Upper lobe of left lung (tissue), 6 donors: ENCODE measurements at regions not wholly inside any gene's neighbourhood (a gene's known extent, or its start where the extent isn't known, plus 50 kb on each side); places are given as distances from the start of the nearest gene placed in this dataset.

ENCODE experiments used
- ATAC-seq, 2 donors: fragments of 200-7000 bp; cut with Tn5 transposase; one replicate each; pipeline ENCODE4 v1.9.1; 2022; ENCODE audit warnings: mild to moderate bottlenecking in 2 of 2, moderate library complexity in 2 of 2; ENCODE audit not compliant: low FRiP score in 2 of 2
- DNase-seq, 2 donors: peaks; one replicate each; pipeline ENCODE4 v3.0.0-alpha.2; 2019 to 2020
- H3K27ac ChIP-seq, 4 donors: fragments of 200-600 bp; sonication (generic); one replicate each; pipeline ENCODE4 v1.5.1; 2016 to 2019
- H3K27me3 ChIP-seq, 4 donors: fragments of 200-600 bp; sonication (generic); one replicate each; pipeline ENCODE4 v1.5.1; 2017 to 2019
- H3K36me3 ChIP-seq, 4 donors: fragments of 200-600 bp; sonication (generic); one replicate each; pipeline ENCODE4 v1.5.1; 2016 to 2019
- H3K4me1 ChIP-seq, 4 donors: fragments of 200-600 bp; sonication (generic); one replicate each; pipeline ENCODE4 v1.5.1; 2018 to 2019
- H3K4me3 ChIP-seq, 4 donors: fragments of 200-600 bp; sonication (generic); one replicate each; pipeline ENCODE4 v1.5.1; 2017 to 2019; ENCODE audit warnings: mild to moderate bottlenecking in 2 of 4, moderate library complexity in 1 of 4
- H3K9me3 ChIP-seq, 4 donors: fragments of 200-600 bp; sonication (generic); one replicate each; pipeline ENCODE4 v1.5.1; 2018 to 2019
- CTCF ChIP-seq, 6 experiments: fragments of 450-650 bp in 4 of 6; fragments of 200-600 bp in 2 of 6; sonication (generic) in 2 of 6; IDR thresholded peaks; one replicate each; pipeline ENCODE4 v1.5.1; 2016 to 2019; ENCODE audit warnings: antibody characterized with exemption in 6 of 6
- EP300 ChIP-seq, 4 donors: sonication (generic); formaldehyde crosslinking; IDR thresholded peaks; one replicate each; pipeline ENCODE4 v1.5.1; 2017; ENCODE audit warnings: antibody characterized with exemption in 4 of 4, control low read depth in 2 of 4
- POLR2A ChIP-seq, 4 donors: fragments of 450-650 bp; IDR thresholded peaks; one replicate each; pipeline ENCODE4 v1.5.1; 2016 to 2017; ENCODE audit warnings: antibody characterized with exemption in 4 of 4, mild to moderate bottlenecking in 2 of 4
- POLR2AphosphoS5 ChIP-seq, 2 donors: sonication (generic); formaldehyde crosslinking; IDR thresholded peaks; one replicate each; pipeline ENCODE4 v1.5.1; 2017; ENCODE audit warnings: antibody characterized with exemption in 2 of 2
- WGBS, 2 donors: methylation state at CpG; one replicate each; pipeline ENCODE4 v1.1.5; 2017 to 2018; 5-methylcytosine and 5-hydroxymethylcytosine counted together
- donor health status: DM: no; HTN: no; CAD: no; lungs with moderate emphysema.
- donor health status: DM: no; HTN: yes; CAD: no; lungs with severe emphysema.

- Histone ChIP-seq H3K4me1 (no peaks in the 10 kb centered on the region), H3K27ac (no peak overlapping the region), H3K27me3 (no peaks in the 10 kb centered on the region), H3K36me3 (no peaks in the 10 kb centered on the region), H3K4me3 (no peak overlapping the region), H3K9me3 (no peaks in the 10 kb centered on the region)
- ATAC-seq: no peak
- DNase-seq: no peak
- 73 to 84% methylated on average over 2 of the region's 2 CpGs for WGBS, 2 donors
- TF ChIP-seq POLR2AphosphoS5 (IDR thresholded peaks at IDR 0.05) (no peak), CTCF (IDR thresholded peaks at IDR 0.05) (no peak), EP300 (IDR thresholded peaks at IDR 0.05) (no peak), POLR2A (IDR thresholded peaks at IDR 0.05) (no peak)
Measured at GRCh38 chr13:65860306-65860705, 1369.8 kb downstream of the PCDH9 start.

GRCh38 chr13:65857942-65858565 is 1372.1 kb downstream of the PCDH9 start:
- Histone ChIP-seq H3K4me1 (no peaks in the 10 kb centered on the region), H3K27ac (no peak overlapping the region), H3K4me3 (no peak overlapping the region), H3K27me3 (no peaks in the 10 kb centered on the region), H3K36me3 (no peaks in the 10 kb centered on the region), H3K9me3 (no peaks in the 10 kb centered on the region)
- ATAC-seq (no peak), DNase-seq (no peak)
- WGBS, 2 donors: 58 to 65% methylated on average over 1 of the region's 1 CpG
- no peak for TF ChIP-seq CTCF (IDR thresholded peaks at IDR 0.05)
- no peak for TF ChIP-seq EP300 (IDR thresholded peaks at IDR 0.05)
- TF ChIP-seq POLR2A (IDR thresholded peaks at IDR 0.05): no peak
- TF ChIP-seq POLR2AphosphoS5 (IDR thresholded peaks at IDR 0.05): no peak

GRCh38 chr13:65856431-65856830 is 1373.7 kb downstream of the PCDH9 start:
- H3K4me3 ChIP-seq: no peak overlapping the region
- H3K36me3 ChIP-seq: no peaks in the 10 kb centered on the region
- no peak for TF ChIP-seq POLR2AphosphoS5 (IDR thresholded peaks at IDR 0.05)
- no peak for TF ChIP-seq CTCF (IDR thresholded peaks at IDR 0.05)
- H3K4me1 ChIP-seq: no peaks in the 10 kb centered on the region
- no peaks in the 10 kb centered on the region for H3K27me3 ChIP-seq
- no peak overlapping the region for H3K27ac ChIP-seq
- WGBS, 2 donors: 46 to 67% methylated on average over 2 of the region's 2 CpGs
- no peaks in the 10 kb centered on the region for H3K9me3 ChIP-seq
- ATAC-seq (no peak), DNase-seq (no peak)

GRCh38 chr13:65855242-65855805 is 1374.8 kb downstream of the PCDH9 start:
- no peaks in the 10 kb centered on the region for H3K9me3 ChIP-seq
- 64 to 65% methylated on average over 7 of the region's 7 CpGs for WGBS, 2 donors
- DNase-seq: no peak

More at GRCh38 chr13:65855242-65855805, 1374.8 kb downstream of the PCDH9 start:
- Histone ChIP-seq H3K27ac (no peak overlapping the region), H3K4me3 (no peak overlapping the region), H3K36me3 (no peaks in the 10 kb centered on the region), H3K27me3 (no peaks in the 10 kb centered on the region), H3K4me1 (no peaks in the 10 kb centered on the region)
- no peak for TF ChIP-seq CTCF (IDR thresholded peaks at IDR 0.05)
- TF ChIP-seq POLR2AphosphoS5 (IDR thresholded peaks at IDR 0.05): no peak
- no peak for TF ChIP-seq POLR2A (IDR thresholded peaks at IDR 0.05)
- TF ChIP-seq EP300 (IDR thresholded peaks at IDR 0.05): no peak
- ATAC-seq: no peak
